ENCODE measurements at regions not wholly inside any gene's neighbourhood (a gene's known extent, or its start where the extent isn't known, plus 50 kb on each side); places are given as distances from the start of the nearest gene placed in this dataset.

- TF ChIP-seq CTCF (conservative IDR thresholded peaks at IDR 0.05; ENCODE audit: low read length) (no peak), EZH2phosphoT487 (IDR thresholded peaks at IDR 0.05; ENCODE audit: borderline replicate concordance) (no peak)
These were observed 136.4 kb downstream of the SLC17A6 start for GRCh38 chr11:22474616-22475015.

Data from Loucy (cell line).